Esophagus muscularis mucosa (tissue), 3 donors: ENCODE measurements at regions not wholly inside any gene's neighbourhood (a gene's known extent, or its start where the extent isn't known, plus 50 kb on each side); places are given as distances from the start of the nearest gene placed in this dataset.

ENCODE experiments used
- POLR2A ChIP-seq: fragments of 450-650 bp; IDR thresholded peaks from one replicate; pipeline ENCODE4 v1.6.1; 2017; ENCODE audit warnings: antibody characterized with exemption, moderate library complexity, mild to moderate bottlenecking, low read depth
- POLR2AphosphoS5 ChIP-seq, 2 donors: sonication (generic); formaldehyde crosslinking; IDR thresholded peaks; one replicate each; pipeline ENCODE4 v1.6.1; 2017; ENCODE audit warnings: antibody characterized with exemption in 2 of 2
- TF ChIP-seq, protein P1 (sequence below), 3 experiments: fragments of 200-600 bp in 2 of 3; fragments of 450-650 bp in 1 of 3; sonication (generic) in 2 of 3; IDR thresholded peaks; one replicate each; pipeline ENCODE4 v1.5.1; 2017 to 2019; ENCODE audit warnings: antibody characterized with exemption in 3 of 3, mild to moderate bottlenecking in 2 of 3, moderate library complexity in 1 of 3

GRCh38 chr1:187836557-187836956, 1007.8 kb downstream of the PLA2G4A start:
- TF ChIP-seq POLR2A (no peak), POLR2AphosphoS5 (IDR thresholded peaks at IDR 0.05) (no peak)
- TF ChIP-seq, protein P1, sequence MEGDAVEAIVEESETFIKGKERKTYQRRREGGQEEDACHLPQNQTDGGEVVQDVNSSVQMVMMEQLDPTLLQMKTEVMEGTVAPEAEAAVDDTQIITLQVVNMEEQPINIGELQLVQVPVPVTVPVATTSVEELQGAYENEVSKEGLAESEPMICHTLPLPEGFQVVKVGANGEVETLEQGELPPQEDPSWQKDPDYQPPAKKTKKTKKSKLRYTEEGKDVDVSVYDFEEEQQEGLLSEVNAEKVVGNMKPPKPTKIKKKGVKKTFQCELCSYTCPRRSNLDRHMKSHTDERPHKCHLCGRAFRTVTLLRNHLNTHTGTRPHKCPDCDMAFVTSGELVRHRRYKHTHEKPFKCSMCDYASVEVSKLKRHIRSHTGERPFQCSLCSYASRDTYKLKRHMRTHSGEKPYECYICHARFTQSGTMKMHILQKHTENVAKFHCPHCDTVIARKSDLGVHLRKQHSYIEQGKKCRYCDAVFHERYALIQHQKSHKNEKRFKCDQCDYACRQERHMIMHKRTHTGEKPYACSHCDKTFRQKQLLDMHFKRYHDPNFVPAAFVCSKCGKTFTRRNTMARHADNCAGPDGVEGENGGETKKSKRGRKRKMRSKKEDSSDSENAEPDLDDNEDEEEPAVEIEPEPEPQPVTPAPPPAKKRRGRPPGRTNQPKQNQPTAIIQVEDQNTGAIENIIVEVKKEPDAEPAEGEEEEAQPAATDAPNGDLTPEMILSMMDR (IDR thresholded peaks at IDR 0.05) = no peak
